COLO668 (cell line): ENCODE measurements at regions not wholly inside any gene's neighbourhood (a gene's known extent, or its start where the extent isn't known, plus 50 kb on each side); places are given as distances from the start of the nearest gene placed in this dataset.
A peak's percentile ranks its signal among the peaks of the same experiment; 100 is the strongest.

Experiments
- DNase-seq: peaks from one replicate; lab custom pipeline; 2025; ENCODE audit not compliant: unreplicated experiment; lab: John Stamatoyannopoulos, UW

DNA sequence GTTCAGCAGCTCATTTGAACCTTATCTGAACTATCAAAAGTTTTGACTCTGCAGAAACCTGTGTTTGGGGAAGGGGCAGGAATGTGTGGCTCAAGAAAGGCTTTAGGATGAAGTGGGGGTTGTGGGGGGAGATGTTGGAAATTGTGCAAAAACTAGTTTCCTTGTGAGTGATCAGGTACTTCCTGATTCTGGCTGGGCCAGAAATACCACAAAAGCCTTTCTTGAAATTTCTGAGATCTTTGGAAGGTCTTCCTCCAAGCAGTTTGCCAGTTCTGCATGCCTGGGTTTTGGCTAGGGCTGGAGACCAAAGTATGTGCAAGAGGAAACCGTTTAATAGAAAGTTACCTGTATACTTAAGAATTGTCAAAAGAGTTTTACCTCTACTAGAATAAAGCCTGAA lies 116.6 kb downstream of the BMP2 start:
- DNase-seq, result no peak

DNA sequence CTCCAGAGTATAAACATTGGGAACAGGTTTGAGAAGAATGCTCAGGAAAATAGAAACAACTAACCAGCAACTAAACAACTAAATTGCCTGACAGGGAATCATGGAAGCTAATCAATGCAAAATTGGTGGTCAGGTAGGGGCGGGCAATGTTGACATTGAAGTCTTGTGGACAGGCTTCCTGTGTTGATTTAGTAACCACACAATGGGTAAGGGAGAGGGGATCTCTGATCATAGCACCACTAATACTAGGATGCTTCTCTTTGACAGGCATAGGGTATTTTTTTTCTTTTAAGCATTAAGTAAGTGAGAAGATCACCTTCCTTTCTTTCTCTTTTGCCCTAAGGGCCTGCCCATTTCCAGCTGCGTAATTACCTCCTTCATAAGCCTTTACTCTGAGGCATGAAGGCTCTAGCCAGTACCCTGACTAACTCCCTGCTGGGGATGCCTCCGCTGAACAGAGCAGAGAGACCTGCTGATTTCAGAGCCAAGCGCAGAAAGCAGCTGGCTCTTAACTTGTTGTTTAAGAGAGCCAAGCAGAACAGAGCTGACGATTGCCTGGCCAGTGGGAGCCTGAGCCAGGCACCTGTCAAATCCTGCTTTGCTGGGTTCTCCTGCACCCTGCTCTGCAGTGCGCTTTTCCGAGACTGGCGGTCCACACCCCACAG lies 118.7 kb downstream of the BMP2 start:
- DNase-seq, result peak; percentile 74

DNA sequence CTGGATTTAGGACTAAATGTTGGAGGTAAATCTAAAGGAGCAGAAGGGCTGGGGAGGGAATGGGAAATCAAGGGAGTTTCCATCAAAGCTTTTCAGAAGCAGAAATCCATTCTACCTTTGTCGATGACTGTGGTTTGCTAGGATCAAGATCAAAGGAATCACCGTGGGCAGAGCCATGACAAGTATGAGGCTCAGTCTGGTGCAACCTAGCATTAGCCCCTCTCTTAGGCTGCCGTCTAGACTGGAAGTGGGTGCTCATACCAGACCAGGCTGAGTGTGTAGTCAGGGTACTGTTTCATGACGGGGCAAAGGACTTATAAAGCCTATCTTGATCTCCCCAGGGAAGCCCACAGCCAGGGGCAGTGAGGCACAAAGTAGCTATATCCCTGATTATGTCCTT lies 120.5 kb downstream of the BMP2 start:
- no peak for DNase-seq

DNA sequence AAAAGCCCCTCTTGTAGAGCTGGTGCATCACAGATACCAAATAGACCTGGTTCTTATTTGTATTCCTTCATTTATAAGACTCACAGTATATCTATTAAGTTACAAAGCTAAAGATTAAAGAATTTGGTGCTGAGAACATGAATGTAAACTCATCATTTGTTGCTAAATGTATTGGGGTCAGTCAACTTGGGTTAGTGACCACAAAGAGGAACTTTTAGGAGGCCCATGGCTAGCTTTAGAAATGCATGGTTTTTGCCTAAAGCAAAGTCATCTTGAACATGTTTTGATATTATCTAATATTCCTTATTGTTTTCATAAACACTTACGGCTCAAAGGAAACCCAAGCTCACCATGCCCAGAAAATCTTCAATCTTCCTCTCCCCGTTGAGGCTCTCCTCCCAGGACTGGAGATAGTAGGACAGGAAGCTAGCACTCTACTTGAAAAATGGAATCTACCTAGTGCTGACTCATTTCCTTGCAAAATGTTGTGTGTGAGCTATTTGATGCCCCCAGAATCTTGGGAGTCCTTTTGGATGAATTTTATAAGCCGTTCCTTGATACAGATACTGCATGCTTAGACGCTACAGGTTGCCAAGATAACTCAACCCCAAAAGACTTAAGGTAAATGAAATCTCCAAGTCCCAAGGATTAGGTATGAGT lies 121.4 kb downstream of the BMP2 start:
- DNase-seq, result no peak

DNA sequence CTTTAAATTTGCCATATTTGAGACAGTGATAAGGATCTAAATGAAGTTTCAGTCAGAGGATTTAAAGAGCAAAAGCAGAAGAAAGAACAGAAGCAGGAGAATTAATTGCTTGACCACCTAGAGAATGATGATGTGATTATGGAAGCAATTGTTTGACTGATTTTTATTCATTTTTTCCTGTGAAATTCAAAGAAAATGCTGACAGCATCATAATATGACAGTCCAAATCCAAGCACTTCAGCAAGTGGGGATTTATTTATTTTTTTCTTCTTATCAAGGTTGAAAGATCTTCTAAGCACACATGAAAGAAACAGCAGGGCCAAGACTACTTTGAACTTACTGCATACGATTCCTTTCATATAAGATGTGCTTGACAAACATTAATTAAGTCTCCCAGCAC lies 125.2 kb downstream of the BMP2 start:
- no peak for DNase-seq

DNA sequence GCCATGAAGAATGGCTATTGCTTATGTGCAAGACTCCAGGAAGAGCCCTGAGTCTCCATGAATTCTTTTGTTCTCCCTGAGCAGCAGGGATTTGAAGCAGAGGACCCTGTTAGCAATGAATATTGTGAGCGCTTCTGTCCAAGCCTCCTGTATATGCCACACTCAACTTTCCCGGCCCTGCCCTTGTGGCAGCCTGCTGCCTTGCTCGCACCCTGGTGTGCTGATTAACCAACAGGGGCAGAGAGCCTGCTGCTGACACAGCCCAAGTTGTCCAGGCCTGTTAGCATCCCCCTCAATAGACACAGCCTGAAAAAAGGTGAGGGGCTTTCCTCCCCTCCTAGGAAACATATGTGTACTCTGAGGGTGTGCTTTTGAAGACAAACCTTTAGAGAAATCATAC lies 131.4 kb downstream of the BMP2 start:
- DNase-seq, result no peak

DNA sequence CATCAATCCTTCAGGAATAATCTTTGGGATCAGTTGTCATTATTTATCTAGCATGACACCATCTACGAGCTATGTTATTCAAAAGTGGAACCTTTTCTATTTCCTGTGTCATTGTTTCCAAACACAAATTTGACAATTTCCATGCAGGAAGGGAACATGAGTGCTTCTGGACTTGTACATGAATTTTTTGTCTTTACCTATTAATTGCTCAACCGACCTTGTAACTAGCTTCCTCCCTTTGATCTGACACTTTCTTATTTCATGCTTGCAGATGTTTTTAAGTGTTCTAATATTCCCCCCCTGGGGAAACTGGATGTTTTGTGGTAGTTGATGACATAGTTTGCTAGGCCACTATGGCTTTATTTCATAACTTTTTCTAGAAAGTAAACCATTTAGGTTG lies 139.4 kb downstream of the BMP2 start:
- no peak for DNase-seq

DNA sequence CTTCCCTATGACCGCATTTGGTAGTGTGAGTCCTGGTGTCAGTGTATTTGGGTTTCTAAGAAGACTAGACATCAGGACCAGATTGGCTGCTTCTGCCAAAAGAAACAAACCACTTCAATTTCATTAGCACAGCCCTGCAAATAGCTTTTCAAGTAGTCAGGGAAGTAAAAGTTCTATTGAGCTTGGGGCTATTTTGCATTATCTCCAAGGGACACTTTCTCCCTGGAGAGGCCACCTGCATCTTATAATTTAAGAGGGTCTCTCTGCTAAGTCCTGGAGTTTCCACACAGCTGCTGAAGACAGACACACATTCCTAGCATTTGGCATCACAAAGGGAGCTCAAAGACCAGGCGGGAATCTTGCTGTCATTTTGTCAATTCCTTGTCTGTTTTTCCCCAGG lies 141.2 kb downstream of the BMP2 start:
- no peak for DNase-seq

DNA sequence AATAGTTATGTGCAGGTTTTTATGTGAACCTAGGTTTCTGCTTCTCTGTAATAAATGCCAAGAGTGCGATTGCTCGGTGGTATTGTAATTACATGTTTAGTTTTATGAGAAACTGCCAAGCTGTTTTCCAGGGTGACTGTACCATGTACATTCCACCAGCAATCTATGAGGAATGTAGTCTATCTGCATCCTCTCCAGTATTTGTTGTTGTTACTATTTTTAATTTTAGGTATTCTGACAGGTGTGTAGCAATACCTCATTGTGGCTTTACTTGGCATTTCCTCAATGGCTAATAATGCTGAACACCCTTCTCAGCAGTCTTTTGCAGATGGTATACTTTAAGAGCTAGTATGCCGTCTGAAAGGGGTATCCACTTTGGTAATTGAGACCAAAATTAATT lies 142.1 kb downstream of the BMP2 start:
- DNase-seq, result no peak

DNA sequence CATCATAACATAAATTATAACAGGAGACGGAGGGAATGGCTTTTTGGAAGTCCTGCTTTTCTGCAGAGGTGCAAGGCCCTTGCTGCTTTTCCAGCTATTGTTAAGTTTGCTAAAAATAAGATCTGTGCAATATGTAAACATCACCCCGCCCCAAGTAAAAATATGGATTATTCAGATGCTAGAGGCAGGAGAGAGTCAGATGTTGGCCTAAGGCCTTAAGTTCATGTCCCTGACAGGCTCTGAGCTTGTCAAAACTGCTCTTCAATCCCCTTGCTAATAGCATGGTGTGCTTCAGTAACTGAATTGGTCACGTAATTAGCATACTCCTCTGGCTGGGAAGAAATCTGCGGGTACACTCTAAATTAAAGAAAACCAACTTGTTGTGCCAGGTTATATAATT lies 147.5 kb downstream of the BMP2 start:
- DNase-seq, result no peak

DNA sequence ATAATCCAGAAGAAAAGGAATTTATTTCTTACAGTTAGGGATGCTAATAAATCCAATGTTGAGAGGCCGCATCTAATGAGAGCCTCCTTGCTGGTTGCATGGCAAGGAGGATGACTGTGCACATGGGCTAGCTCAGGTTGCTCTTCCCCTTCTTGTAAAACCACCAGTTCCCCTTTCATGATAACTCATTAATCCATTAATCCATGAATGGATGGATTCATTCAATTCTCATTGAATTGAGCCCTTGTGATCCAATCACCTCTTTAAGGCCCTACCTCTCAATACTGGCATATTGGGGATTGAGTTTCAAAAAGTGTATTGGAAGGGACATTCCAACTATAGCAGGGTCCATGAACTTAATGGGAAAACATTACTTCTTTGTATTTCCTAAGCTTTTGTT lies 149.5 kb downstream of the BMP2 start:
- no peak for DNase-seq

DNA sequence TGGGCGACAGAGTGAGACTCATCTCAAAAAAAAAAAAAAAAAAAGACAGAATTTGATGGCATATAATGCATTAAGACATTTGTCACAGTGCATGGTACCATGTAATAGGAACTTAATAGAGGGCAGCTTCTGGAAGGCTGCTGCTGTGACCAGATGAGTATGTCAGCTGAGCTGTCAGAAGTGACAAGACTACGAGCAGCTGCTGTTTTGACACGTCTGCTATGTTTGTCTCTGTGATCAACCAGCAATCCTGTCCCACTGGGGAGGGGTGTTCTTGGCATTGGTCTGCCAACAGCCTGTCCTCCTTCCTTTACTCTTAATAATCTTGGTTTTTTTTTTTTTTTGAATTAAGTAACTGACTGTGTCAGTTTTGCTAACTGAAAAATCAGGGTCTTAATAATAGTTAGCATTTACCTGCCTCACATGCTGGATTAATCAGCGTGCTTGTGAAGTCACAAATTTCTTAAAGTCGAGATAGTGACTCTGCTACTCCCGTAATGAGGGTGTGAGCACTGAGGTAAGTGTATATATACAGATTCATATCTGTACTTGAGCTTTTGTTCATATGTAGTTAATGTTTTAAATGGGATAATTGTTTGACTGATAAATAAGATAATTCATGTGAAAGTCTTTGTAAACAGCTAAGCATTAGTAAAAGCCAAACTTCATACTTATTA lies 152.4 kb downstream of the BMP2 start:
- no peak for DNase-seq

DNA sequence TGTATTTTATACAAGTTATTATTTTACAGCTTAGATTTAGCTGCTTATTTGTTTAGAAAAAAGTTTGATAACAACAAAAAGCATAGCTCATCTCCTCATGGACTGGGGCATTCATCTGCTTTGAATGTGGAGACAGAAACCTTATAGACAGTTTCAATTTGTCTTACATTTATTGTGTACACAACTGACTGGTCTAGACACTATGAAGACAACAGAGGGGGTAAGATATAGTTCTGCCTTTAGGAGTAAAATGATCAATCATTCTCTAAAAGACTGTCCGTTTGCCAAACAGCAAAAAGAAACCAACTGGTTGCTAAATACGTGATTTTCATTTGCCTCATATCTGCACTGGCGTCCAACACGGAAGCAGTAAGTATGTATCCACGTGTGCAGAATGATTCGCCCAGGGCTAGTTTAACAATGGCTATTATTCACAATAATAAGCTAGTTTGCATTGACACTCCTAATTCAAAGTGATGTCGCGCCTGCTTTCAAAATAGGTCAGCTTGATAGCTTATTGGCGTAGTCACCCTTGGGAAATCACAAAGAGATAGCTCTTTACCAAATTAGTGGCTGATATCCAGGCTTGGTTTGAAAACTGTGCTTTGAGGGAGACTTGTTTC lies 153.6 kb downstream of the BMP2 start:
- DNase-seq, result no peak

DNA sequence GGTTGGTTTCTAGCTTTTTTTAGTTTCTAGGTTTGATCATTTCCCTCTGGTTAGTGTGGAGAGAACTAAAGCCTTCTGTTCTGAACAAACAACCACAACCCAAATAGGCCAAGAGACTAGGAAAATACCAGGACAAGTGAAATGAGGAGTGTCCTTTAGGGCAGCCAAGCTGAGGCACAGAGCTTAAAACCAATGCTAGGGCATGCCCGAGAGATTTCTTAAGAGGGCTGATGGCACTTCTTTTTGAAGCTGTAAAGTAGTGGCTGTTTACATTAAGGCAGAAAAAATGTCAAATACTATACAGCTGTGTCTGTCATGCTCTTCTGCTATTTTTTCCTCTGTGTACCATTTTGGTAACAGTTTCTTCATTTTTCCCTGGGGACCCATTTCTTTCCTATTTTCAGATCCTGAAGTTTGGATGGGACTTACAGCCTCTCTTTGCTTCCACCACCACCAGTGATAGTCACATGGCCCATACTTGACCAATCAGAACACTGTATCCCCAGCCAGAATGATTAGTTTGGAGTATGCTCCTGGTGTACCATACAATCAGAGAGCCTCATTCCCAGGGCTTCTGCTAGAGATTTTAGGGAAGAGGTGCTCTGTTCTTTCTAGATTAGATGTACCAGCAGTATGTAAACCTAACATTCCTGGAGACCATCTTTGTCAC lies 154.4 kb downstream of the BMP2 start:
- DNase-seq, result no peak

DNA sequence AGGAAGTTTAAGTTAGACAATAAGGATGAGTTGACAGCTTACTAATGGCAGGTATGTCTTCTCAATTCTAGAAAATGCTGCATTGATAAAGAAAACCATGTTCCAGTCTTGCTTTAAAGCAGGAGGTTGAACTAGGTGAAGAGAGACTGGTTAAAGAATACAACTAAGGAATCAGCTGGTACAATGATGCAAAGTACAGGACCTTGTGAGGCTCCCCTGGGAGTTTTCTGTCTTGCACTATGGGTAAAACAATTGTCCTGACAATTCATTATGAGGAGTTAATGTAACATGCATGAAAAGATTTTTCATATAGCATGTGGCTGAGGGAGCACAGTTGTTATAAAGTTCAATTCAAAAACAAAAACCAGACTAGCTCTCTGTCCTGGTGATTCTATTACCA lies 157.2 kb downstream of the BMP2 start:
- DNase-seq, result no peak

DNA sequence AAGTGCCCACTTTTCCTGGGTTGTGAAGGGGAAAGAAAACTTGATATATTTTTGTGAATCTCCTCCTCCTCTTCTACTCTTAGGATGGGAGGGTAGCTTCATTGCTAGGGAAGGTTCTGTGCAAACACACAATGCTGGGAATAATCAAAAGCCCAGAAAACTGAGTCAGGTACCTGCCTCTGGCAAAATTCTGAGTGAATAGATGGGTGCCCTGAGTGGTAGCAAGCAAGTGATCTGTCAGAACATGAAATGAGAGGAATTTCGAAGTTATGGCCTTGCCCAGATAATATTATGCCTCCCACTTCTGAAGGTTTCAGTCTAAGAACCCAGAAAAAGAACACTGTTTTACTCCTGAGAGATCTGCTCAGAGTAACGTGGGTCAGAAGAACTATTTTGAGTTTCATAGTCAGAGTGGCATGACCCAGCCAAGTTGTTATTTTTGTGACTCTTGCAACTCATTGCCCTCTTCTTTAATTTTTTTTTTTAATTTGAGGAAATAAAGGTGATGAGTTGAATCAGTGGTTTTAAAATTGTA lies 158.3 kb downstream of the BMP2 start:
- no peak for DNase-seq

DNA sequence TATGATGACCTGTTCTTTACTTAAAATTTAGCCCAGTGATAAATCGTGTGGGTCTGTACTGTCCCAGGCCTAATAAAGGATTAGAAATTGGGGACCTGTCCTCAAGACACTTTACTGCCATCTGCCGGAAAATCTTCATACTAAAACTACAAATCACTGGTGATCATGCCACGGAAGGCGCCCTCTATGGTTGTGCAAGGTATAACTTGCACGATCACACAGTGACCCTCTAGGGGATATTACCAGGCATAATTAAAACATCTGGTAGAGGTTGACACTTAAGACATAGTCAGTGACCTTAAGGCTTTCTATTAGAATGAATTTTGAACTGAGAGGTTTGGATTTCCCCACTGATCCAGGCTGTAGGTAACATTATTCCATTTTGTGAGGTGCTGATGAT lies 172.6 kb downstream of the BMP2 start:
- no peak for DNase-seq

DNA sequence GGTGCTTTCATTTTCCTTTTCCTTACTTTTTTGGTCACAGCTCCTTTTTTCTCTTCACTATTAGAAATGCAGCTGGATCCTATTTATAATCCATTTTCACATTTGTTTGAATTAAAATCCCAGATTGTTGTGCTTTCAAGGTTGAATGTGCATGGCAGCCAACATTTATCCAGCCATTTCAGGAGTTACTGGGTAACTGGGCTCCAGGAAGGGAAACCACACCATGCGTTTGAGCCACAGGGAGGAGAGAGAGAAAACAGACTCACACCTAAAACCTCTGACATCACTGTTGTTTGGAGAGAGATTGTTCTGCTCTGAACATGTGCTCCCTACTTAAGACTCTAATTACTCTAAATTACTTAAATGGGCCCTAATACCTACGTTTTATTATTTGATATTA lies 173.4 kb downstream of the BMP2 start:
- DNase-seq, result no peak

DNA sequence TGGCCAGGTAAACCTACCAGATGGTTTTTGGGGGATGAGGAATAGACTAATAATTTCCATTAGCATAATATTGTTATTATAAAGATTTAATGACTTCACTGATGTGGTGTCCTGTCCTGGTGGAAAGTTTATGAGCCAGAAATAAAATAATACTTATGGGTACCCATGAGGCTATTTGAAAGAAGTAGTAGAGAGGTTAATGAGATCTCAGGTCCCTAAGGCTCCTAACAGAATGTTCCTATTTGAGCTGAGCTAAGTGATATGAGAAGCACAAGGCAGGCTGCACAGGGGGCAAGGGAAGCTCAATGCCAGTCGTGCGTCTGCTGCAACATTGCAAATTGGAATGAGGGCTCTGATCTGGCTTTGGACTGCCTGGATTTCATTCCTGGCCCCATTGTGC lies 174.1 kb downstream of the BMP2 start:
- DNase-seq, result no peak

DNA sequence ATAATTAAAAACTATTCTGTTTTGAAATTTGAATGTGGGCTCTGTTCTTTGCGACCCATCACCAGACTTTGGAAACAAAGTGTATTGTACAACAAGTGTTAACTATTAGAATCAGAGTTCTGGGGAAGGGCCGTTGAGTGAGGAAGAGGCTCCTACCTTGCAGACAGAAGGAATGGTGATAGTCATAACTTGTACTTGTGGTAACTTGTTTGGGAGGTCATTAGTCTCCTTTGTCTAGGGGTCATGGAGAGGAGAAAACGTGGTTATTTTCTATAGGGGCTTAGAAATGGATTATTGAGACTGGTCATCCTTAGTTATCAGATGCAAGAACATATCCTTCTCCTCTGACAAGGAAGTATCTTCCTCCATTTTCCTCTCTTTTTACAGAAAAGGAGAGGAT lies 174.8 kb downstream of the BMP2 start:
- no peak for DNase-seq

DNA sequence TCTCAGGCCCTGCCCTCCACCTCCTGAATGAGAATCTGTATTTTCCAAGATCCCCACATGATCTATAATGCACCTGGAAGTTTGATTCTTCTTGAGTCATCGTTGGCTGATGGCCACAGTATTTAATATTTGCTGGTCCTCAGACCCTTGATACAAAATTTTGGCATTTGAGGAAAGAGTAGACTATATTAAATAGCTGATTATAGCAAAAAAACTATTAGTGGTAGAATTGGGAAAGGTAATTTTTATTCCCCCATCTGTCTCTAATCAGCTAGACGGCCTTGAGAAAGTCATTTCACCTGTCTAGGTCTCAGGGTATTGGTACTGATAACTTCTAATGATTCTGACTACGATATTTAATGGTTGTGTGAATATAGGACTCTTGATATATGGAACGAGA lies 176.8 kb downstream of the BMP2 start:
- no peak for DNase-seq
